Panc1 (cell line): ENCODE measurements at regions not wholly inside any gene's neighbourhood (a gene's known extent, or its start where the extent isn't known, plus 50 kb on each side); places are given as distances from the start of the nearest gene placed in this dataset.

Experiments used
- ATAC-seq: fragments of 200-7000 bp; cut with Tn5 transposase; 2 replicates; pipeline ENCODE4 v1.9.1; 2020; ENCODE audit warnings: mild to moderate bottlenecking, moderate library complexity
- BruUV-seq: library from RNA; stranded (reverse); fragments of 400-500 nt; replicated peaks from 2 replicates; lab custom pipeline; 2021; lab: Mats Ljungman, UMichigan
- CTCF ChIA-PET: fragments of 300-600 bp; sonication (Branson Sonifier 250); formaldehyde crosslinking; loops from one replicate; lab custom pipeline; 2022; ENCODE audit warnings: antibody characterized with exemption; lab: Charles Lee
- POLR2A ChIA-PET: fragments of 300-600 bp; sonication (Branson Sonifier 250); formaldehyde crosslinking; loops from one replicate; lab custom pipeline; 2022; ENCODE audit warnings: antibody characterized with exemption; lab: Charles Lee
- DNase-seq: peaks from one replicate; pipeline ENCODE4 v3.0.0-alpha.2; 2010; ENCODE audit warnings: low read depth, low spot score
- H3K27ac ChIP-seq: 2 replicates; pipeline ENCODE4 v1.5.1; 2011; ENCODE audit warnings: mild to moderate bottlenecking, low read length, inconsistent platforms
- H3K27me3 ChIP-seq: fragments of 200-500 bp; sonication (Bioruptor generic); 2 replicates; pipeline ENCODE4 v1.6.0; 2014; ENCODE audit warnings: low read length, inconsistent platforms; ENCODE audit not compliant: control insufficient read depth, insufficient read depth
- H3K36me3 ChIP-seq: fragments of 200-500 bp; sonication (Bioruptor generic); 2 replicates; pipeline ENCODE4 v1.5.1; 2014; ENCODE audit warnings: inconsistent platforms, mild to moderate bottlenecking, low read length, moderate library complexity; ENCODE audit not compliant: control insufficient read depth, insufficient read depth
- H3K4me1 ChIP-seq: 2 replicates; pipeline ENCODE4 v1.5.1; 2011; ENCODE audit warnings: inconsistent platforms, mild to moderate bottlenecking, low read length, moderate library complexity; ENCODE audit not compliant: control insufficient read depth, insufficient read depth
- H3K4me3 ChIP-seq, 2 experiments: 2 replicates each; pipeline ENCODE4 v1.5.1; 2011 to 2012; ENCODE audit warnings: low read depth in 2 of 2, low read length in 2 of 2, mild to moderate bottlenecking in 2 of 2, inconsistent platforms in 1 of 2, moderate library complexity in 1 of 2
- H3K9me3 ChIP-seq: fragments of 200-500 bp; sonication (Bioruptor generic); 2 replicates; pipeline ENCODE4 v1.5.1; 2014; ENCODE audit warnings: low read depth, mild to moderate bottlenecking, inconsistent platforms, low read length, moderate library complexity; ENCODE audit not compliant: control insufficient read depth, insufficient read depth
- CTCF ChIP-seq: fragments of 450-650 bp; IDR thresholded peaks from 2 replicates; pipeline ENCODE4 v1.5.1; 2017; ENCODE audit warnings: mild to moderate bottlenecking
- POLR2AphosphoS5 ChIP-seq: IDR thresholded peaks from 2 replicates; pipeline ENCODE4 v1.6.1; 2012; ENCODE audit warnings: mild to moderate bottlenecking, low read depth, low read length, moderate library complexity
- REST ChIP-seq, 2 experiments: IDR thresholded peaks; 2 replicates each; pipeline ENCODE4 v1.6.1; 2011 to 2012; ENCODE audit warnings: low read depth in 2 of 2, control low read depth in 1 of 2, low read length in 1 of 2, mild to moderate bottlenecking in 1 of 2, moderate library complexity in 1 of 2; ENCODE audit not compliant: insufficient read depth in 1 of 2
- SIN3A ChIP-seq: IDR thresholded peaks from 2 replicates; pipeline ENCODE4 v1.6.1; 2012; ENCODE audit warnings: low read depth, mild to moderate bottlenecking, low read length, moderate library complexity, borderline replicate concordance; ENCODE audit not compliant: insufficient read depth
- TCF7L2 ChIP-seq: IDR thresholded peaks from 2 replicates; pipeline ENCODE4 v1.6.1; 2011; ENCODE audit warnings: mild to moderate bottlenecking, low read depth, low read length, inconsistent platforms
- in situ Hi-C: cut with HindIII; loops from 2 replicates; pipeline ENCODE4 v1.10.0; 2016; ENCODE audit warnings: low sequenced_read_pairs, low pct_unique_long_range_greater_than_20kb
- intact Hi-C: fragments of 100-400 bp; cut with micrococcal nuclease; formaldehyde crosslinking; loops from one replicate; pipeline ENCODE4 v1.10.0; 2022; ENCODE audit not compliant: unreplicated experiment

GRCh38 chr16:22663389-22664064 lies 150.4 kb upstream of the HS3ST2 start:
- ChIA-PET CTCF (interaction anchor here (0.6 to 0.9 kb wide), 2 partner anchors 772 to 1508 kb away, joined by 3 to 10 read pairs; no protein-coding TSS in a partner anchor), POLR2A (no interaction called here)
- in situ Hi-C loops (no loop called here), intact Hi-C loops (no loop called here)
- H3K27ac ChIP-seq: no peak overlapping the region
- H3K9me3 ChIP-seq: no peaks in the 10 kb centered on the region
- DNase-seq: no peak
- no TSS peak for BruUV-seq
- H3K4me3 ChIP-seq: no peak overlapping the region
- ATAC-seq: no peak
- TF ChIP-seq POLR2AphosphoS5 (no peak), REST (IDR thresholded peaks at IDR 0.05; ENCODE audit: insufficient read depth in 1 of 2, low read depth in 2 of 2, low read length in 1 of 2) (no peak), CTCF (no peak), SIN3A (no peak), TCF7L2 (no peak)
- H3K27me3 ChIP-seq: peaks cover 29% of the 10 kb centered on the region
- H3K36me3 ChIP-seq: no peaks in the 10 kb centered on the region
- H3K4me1 ChIP-seq: no peaks in the 10 kb centered on the region

GRCh38 chr16:22664132-22664531 lies 149.8 kb upstream of the HS3ST2 start:
- BruUV-seq: no TSS peak
- H3K4me3 ChIP-seq: no peak overlapping the region
- DNase-seq (no peak), ATAC-seq (no peak)
- H3K27me3 ChIP-seq: peaks cover 29% of the 10 kb centered on the region
- H3K36me3 ChIP-seq: no peaks in the 10 kb centered on the region
- intact Hi-C loops (no loop called here), in situ Hi-C loops (no loop called here)
- no peaks in the 10 kb centered on the region for H3K4me1 ChIP-seq
- H3K9me3 ChIP-seq: no peaks in the 10 kb centered on the region
- ChIA-PET CTCF (interaction anchor here (0.9 kb wide), 1 partner anchor 771 kb away, joined by 3 read pairs; no protein-coding TSS in a partner anchor), POLR2A (no interaction called here)
- TF ChIP-seq REST (IDR thresholded peaks at IDR 0.05; ENCODE audit: insufficient read depth in 1 of 2, low read depth in 2 of 2, low read length in 1 of 2): no peak
- TF ChIP-seq CTCF: no peak
- no peak for TF ChIP-seq POLR2AphosphoS5
- TF ChIP-seq TCF7L2: no peak
- TF ChIP-seq SIN3A: no peak
- H3K27ac ChIP-seq: no peak overlapping the region
